ENCODE measurements at regions not wholly inside any gene's neighbourhood (a gene's known extent, or its start where the extent isn't known, plus 50 kb on each side); places are given as distances from the start of the nearest gene placed in this dataset.

DNA sequence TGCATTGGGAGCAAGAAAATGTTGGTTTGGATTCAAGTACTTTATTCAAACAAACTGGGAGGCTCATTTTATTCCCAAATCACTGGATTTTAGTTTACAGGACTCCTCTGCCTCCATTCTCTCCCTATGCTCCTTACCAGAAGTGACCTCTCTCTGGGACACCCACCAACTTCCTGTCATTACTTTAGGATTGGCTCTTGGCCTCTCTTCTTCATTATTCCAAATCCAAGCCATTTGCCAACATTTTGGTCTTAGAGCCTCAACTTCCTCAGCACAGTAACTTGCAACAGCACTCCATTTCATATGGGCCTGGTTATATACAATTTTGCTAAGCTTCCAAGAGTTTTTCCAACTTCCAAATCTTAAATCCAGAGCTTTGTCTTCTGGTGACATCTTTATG lies 432.1 kb downstream of the NR2F2 start:
- H3K36me3 ChIP-seq = no peaks in the 10 kb centered on the region
- no peak for DNase-seq (ENCODE audit: low read depth in 1 of 2, low spot score in 1 of 2)
- H3K27me3 ChIP-seq = no peaks in the 10 kb centered on the region
- TF ChIP-seq, protein P1, sequence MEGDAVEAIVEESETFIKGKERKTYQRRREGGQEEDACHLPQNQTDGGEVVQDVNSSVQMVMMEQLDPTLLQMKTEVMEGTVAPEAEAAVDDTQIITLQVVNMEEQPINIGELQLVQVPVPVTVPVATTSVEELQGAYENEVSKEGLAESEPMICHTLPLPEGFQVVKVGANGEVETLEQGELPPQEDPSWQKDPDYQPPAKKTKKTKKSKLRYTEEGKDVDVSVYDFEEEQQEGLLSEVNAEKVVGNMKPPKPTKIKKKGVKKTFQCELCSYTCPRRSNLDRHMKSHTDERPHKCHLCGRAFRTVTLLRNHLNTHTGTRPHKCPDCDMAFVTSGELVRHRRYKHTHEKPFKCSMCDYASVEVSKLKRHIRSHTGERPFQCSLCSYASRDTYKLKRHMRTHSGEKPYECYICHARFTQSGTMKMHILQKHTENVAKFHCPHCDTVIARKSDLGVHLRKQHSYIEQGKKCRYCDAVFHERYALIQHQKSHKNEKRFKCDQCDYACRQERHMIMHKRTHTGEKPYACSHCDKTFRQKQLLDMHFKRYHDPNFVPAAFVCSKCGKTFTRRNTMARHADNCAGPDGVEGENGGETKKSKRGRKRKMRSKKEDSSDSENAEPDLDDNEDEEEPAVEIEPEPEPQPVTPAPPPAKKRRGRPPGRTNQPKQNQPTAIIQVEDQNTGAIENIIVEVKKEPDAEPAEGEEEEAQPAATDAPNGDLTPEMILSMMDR (IDR thresholded peaks at IDR 0.05; ENCODE audit: low read depth, low read length) = no peak
- H3K4me1 ChIP-seq (ENCODE audit: low read depth) = no peaks in the 10 kb centered on the region
- H3K27ac ChIP-seq = no peak overlapping the region
- H3K9me3 ChIP-seq (ENCODE audit: low read depth) = no peaks in the 10 kb centered on the region
- H3K4me3 ChIP-seq = no peak overlapping the region

DNA sequence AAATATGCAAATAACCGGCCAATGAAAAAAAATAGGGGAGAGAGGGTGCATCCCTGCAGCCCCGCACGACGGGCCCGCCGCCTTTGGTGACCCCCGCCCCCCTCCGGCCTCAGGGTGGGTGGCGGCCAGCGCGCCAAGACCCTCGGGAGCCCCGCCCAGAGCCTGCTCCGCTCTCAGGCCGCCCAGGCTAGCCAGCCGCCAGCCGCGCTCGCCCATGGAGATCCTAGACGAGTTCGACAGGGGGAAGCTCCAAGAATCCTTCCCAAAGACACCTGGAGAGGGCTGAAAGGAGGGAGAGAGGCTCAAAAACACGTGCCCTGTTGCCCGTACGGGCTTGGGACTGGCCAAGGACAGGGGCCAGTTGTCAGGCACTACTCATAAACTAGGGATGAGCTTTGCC lies 434.0 kb downstream of the NR2F2 start:
- TF ChIP-seq, protein P1 (IDR thresholded peaks at IDR 0.05; ENCODE audit: low read depth, low read length) = no peak
- H3K9me3 ChIP-seq (ENCODE audit: low read depth) = no peaks in the 10 kb centered on the region
- H3K4me3 ChIP-seq = no peak overlapping the region
- no peaks in the 10 kb centered on the region for H3K36me3 ChIP-seq
- H3K27ac ChIP-seq = no peak overlapping the region
- H3K4me1 ChIP-seq (ENCODE audit: low read depth) = no peaks in the 10 kb centered on the region
- no peak for DNase-seq (ENCODE audit: low read depth in 1 of 2, low spot score in 1 of 2)
- no peaks in the 10 kb centered on the region for H3K27me3 ChIP-seq

DNA sequence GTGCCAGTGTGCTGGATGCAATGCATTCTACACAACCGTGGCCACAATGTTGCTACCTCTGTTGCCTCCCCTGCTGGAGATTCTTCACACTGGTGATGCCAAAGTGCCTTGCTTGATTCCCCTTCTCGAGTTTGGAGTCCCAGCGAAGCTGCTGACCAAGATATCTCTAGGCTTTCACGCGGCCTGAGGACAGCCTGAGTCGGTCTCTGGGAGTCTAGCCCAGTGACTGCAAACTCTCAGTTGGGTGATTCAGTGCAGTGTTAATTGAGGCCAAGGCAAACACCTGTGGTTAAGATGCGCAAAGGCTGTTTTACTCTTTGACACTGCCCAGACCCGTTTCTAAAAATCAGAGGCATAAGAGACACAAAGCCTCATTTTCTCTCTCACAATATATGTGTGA lies 434.4 kb downstream of the NR2F2 start:
- Histone ChIP-seq H3K27me3 (no peaks in the 10 kb centered on the region), H3K4me3 (no peak overlapping the region), H3K36me3 (no peaks in the 10 kb centered on the region), H3K4me1 (ENCODE audit: low read depth) (no peaks in the 10 kb centered on the region), H3K9me3 (ENCODE audit: low read depth) (no peaks in the 10 kb centered on the region), H3K27ac (no peak overlapping the region)
- DNase-seq (ENCODE audit: low read depth in 1 of 2, low spot score in 1 of 2) = no peak
- TF ChIP-seq, protein P1 (IDR thresholded peaks at IDR 0.05; ENCODE audit: low read depth, low read length) = no peak

DNA sequence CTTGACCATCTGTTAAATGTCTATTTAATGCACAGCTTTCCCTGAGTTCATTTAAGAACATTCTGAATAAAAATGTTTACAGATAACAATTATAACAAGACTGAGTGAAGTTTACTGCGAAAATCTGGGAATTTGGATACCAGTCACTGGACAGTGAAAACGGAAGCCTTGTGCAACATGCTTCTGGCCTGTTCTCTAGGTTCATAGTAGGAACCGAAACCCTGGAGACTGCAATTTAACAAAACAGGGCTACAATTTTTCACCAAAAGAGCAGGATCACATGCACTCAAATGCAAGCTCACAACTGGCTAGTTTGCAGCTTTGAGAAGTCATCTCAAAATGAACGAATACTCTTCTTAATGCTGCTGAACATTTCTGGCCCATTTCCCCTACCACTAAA lies 435.9 kb downstream of the NR2F2 start:
- Histone ChIP-seq H3K36me3 (no peaks in the 10 kb centered on the region), H3K27ac (no peak overlapping the region), H3K4me3 (no peak overlapping the region), H3K27me3 (no peaks in the 10 kb centered on the region), H3K4me1 (ENCODE audit: low read depth) (no peaks in the 10 kb centered on the region), H3K9me3 (ENCODE audit: low read depth) (no peaks in the 10 kb centered on the region)
- TF ChIP-seq, protein P1 (IDR thresholded peaks at IDR 0.05; ENCODE audit: low read depth, low read length) = no peak
- no peak for DNase-seq (ENCODE audit: low read depth in 1 of 2, low spot score in 1 of 2)

DNA sequence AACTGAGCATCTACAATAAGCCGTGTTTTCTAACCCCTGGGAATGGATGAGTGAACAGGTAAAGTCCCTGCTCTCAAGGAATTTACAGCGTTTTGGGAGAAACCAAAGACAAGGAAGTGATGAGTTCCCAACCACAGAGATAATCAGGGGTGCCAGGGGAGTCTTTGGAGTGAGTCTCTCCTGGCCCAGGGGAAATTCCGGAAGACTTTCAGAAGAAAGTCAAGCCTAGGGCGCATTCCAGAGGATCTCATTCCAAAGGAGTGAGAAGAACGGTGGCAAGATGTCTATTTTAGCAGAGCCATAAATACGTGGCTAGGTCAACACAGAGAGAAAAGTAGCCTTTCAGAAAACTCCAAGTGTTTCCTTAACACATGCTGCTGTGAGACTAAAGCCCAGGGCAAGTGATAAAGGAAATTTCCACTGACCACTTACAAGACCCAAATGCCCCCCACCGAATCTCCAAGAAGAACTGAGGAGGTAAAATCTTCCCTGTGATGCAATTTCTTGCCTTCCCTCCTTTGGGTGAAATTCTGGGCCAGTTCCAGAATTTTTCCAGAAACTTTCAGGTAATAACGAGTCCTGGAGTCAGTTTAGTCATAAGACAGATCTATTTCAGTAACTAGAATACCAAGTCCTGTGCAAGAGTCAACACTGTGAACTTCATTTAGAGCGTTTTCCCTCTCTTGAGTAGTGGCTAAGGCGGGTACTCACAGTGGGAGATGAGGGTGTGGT lies 437.4 kb downstream of the NR2F2 start:
- no peaks in the 10 kb centered on the region for H3K4me1 ChIP-seq (ENCODE audit: low read depth)
- TF ChIP-seq, protein P1 (IDR thresholded peaks at IDR 0.05; ENCODE audit: low read depth, low read length) = no peak
- H3K36me3 ChIP-seq = no peaks in the 10 kb centered on the region
- DNase-seq (ENCODE audit: low read depth in 1 of 2, low spot score in 1 of 2) = no peak
- no peaks in the 10 kb centered on the region for H3K27me3 ChIP-seq
- no peaks in the 10 kb centered on the region for H3K9me3 ChIP-seq (ENCODE audit: low read depth)
- H3K4me3 ChIP-seq = no peak overlapping the region
- H3K27ac ChIP-seq = no peak overlapping the region
